HG02981 (cell line): ENCODE measurements at regions not wholly inside any gene's neighbourhood (a gene's known extent, or its start where the extent isn't known, plus 50 kb on each side); places are given as distances from the start of the nearest gene placed in this dataset.
"Not testable (repeated sequence)": the region's sequence is repeated elsewhere in the genome, so short reads cannot be mapped to it uniquely, and the experiment has no call there.

Source experiments
- ATAC-seq: cut with Tn5 transposase; IDR thresholded peaks from one replicate; pipeline ENCODE4 v1.9.1; 2021; ENCODE audit warnings: mild to moderate bottlenecking, moderate library complexity; ENCODE audit not compliant: unreplicated experiment

DNA sequence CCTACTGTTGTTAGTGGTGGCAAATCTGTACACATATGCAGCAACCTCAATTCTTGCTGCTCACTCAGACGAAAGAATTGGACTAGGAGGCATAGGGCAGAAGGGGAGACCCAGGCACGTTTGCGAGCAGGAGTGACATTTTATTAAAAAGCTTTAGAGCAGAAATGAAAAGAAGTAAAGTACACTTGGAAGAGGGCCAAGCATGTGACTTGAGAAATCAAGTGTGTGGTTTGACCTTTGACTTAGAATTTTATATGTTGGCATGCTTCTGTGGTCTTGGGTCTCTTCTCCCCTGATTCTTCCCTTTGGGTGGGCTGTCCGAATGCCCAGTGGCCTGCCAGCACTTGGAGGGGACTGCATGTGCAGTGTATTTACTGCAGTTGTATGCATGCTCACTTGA lies 205.5 kb upstream of the SEMA3D start:
- ATAC-seq, result no peak

GRCh38 chr7:85386460-85386859 lies 199.6 kb upstream of the SEMA3D start:
- ATAC-seq, result no peak

- no peak for ATAC-seq
Measured at GRCh38 chr7:85384392-85384791, 197.5 kb upstream of the SEMA3D start.

DNA sequence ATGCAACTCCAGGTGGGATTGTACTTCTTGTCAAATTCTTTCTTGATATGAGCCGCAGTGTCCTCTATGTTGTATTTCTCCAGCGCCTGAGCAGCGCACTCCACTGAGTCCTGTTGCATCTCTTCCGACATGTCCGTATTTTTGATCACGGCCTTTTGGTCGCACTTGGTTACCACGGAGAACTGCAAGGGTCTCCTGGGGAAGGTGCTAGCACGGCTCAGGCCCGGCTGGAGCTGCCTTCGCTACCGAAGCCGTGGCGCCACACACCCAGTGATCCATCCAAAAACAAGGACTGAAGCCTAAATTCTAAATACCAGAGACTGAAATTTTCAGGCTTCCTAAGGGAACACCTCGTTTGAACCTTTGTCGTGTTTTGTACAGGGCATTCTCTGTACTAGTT lies 194.4 kb upstream of the SEMA3D start:
- no peak for ATAC-seq

DNA sequence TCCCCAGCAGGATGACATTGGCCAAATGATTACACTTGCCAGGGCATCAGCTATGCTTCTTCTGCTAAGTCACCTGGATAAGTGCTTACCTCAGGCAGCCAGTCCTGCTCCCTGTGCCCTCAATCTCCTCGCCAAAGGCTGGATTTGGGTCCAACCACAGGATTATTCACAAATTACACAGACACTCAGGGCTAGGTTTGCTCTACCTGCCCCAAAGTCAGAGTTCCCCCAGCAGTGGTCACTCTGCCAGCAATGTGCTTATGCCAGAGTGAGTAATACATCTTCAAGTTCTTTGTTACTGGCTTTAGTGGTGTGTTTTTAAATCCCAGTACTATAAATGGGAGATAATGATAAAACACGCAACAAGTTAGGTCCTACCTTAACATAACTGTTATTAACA lies 189.7 kb upstream of the SEMA3D start:
- ATAC-seq, result no peak

DNA sequence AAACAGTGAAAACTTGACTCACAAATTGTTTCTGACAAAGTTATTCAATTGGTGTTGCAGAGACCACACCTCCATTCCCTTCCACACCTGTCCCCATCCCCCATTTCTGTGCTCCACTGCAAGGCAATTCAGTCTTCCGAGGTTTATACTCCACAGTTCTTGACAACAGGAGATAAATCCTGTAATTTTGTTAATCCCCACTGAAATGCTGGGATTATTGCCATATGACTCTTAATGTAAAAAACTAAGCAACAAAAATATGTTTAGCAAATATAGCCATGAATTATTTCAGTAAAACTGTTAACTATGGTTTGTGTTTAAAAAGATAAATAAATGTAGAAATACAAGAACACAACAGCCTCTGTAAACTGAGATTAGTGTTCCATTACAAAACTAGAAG lies 170.1 kb upstream of the SEMA3D start:
- no peak for ATAC-seq

DNA sequence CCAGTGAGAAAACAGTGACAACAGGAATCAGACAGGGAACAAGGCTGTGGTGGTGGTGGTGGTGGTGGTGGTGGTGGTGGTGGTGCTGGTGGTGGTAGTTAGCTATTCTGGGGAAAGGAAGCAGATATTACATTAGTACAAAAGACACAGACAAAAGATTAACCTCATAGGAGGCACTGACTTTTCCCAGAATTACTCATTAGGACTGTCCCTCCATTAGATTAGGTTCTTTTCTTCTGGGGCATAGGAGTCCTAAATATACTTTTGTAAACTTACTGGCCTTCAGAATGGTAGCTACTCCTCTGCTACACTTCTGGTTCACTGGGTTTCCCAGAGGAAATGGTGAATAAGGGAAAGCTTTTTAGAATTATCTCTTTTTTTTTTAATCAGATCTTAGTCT lies 156.6 kb upstream of the SEMA3D start:
- ATAC-seq, result peak; percentile 58

DNA sequence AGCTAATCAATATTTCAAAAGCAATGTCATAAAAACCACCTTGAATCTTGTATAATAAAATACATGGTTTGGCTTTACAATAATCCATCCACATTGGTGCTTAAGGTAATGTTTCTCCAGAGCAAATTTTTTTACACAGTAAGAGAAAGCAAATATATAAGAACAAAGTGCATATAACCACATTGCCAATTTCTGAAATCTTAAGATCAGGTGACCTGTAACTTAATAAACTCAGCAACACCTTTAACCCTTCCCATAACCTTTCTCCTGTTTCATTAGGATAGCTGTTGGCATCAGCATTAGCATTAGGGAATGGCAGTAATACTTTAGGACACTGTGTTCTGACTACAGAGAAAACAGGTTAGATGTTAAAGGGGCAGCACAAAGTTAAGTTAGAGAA lies 155.9 kb upstream of the SEMA3D start:
- no peak for ATAC-seq

DNA sequence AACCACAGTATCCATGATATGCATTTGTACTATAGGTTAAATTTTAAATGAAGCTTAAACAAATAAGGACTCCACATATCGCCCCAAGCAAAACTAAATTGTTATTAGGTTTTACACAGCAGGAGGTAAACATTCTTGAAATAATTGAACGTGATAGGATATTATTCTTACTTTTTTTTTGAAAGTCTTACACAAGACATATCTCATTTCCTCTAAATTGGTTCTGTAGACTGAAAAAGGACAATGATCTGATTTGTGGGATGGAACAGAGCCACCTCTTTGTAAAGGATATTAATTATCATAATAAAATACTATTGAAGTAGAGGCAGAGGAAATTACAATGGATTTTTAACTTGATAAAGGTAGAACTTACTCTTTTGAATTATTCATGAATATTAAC lies 155.1 kb upstream of the SEMA3D start:
- no peak for ATAC-seq

DNA sequence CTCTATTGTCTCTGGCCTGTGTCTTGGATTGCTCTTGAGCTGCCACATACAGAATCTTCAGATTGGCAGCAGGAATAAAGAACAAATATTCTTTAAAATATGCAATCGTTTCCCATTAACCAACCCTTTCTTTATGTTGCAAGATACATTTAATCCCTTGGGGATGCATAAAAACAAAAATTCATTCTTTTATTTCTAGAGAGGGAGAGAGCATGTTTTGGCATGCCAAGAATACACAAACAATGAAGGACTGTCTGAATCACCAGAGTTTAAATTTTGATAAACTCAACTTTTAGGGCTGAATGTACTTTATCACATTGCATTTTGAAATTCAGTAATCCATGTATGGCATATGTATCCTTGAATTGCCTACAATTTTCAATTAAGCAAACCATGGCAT lies 154.3 kb upstream of the SEMA3D start:
- no peak for ATAC-seq

- no peak for ATAC-seq
Measured at GRCh38 chr7:85336086-85336485, 149.2 kb upstream of the SEMA3D start.

DNA sequence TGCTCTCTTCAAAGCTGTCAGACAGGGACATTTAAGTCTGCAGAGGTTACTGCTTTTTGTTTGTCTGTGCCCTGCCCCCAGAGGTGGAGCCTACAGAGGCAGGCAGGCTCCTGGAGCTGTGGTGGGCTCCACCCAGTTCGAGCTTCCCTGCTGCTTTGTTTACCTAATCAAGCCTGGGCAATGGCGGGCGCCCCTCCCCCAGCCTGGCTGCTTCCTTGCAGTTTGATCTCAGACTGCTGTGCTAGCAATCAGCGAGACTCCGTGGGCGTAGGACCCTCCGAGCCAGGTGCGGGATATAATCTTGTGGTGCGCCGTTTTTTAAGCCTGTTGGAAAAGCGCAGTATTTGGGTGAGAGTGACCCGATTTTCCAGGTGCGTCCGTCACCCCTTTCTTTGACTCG lies 148.3 kb upstream of the SEMA3D start:
- ATAC-seq, result not testable (repeated sequence)

GRCh38 chr7:85328456-85328998 lies 141.7 kb upstream of the SEMA3D start:
- ATAC-seq, result no peak

- ATAC-seq, result no peak
Measured at GRCh38 chr7:85324145-85324799, 137.4 kb upstream of the SEMA3D start.

DNA sequence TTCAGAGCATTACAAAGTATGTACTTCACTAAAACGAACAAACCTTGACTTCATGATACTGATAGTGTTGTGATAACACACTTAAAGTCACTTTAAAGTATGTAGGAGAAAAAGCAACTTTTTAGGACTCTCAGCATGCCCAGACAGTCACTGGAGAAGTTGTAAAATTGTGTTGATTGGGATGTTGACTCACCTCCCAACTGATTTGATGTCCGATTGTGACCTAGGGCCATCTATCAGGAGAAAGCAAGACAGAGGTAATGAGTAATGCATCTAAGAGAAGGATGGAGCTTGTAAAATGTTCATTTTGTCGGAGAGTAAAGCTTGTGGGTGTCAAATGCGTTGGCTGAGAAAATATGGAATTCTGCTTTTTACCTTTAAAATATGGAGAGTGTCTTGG lies 135.4 kb upstream of the SEMA3D start:
- no peak for ATAC-seq

- no peak for ATAC-seq
Measured at GRCh38 chr7:85320699-85321476, 134.0 kb upstream of the SEMA3D start.

- no peak for ATAC-seq
Measured at GRCh38 chr7:85316489-85316888, 129.6 kb upstream of the SEMA3D start.

GRCh38 chr7:85310301-85310700 lies 123.4 kb upstream of the SEMA3D start:
- ATAC-seq, result no peak

GRCh38 chr7:85306115-85306514 lies 119.3 kb upstream of the SEMA3D start:
- ATAC-seq, result no peak

DNA sequence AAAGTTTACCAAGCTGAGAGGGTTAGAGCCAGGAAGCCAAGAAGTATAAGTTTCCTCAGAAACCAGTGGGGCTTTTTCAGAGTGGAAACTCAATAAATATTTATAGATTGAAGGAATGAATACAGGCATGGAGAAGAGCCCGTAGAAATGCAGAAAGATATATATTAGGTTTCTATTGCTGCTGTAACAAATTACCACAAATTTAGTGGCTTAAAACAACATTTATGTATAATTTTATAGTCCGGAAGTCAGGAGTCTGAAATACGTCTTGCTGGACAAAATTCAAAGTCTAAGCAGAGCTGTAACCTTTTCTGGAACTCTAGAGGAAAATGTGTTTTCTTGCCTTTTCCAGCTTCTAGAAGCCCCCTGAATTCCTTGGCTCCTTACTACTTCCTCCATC lies 107.3 kb upstream of the SEMA3D start:
- ATAC-seq, result no peak

GRCh38 chr7:85292908-85293576 lies 106.2 kb upstream of the SEMA3D start:
- ATAC-seq, result peak; percentile 65

DNA sequence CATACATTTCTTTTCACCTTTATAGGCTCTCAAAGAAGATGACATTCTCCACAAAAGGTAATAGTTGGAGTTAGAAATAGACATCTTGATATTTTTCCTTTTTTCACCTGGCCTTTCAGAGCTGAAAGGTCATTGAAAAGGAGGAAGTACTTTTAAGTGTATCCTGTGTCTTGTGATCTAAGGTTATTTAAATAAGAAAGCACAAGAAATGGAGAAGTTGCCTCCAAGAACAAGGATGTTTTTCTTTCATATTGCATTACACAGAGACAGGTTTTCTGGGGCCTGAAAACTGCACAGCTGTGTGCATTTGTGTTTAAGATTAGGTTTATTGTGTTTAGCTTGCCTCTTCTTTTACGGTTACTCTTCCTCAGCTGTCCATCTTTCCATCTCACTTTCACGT lies 103.4 kb upstream of the SEMA3D start:
- no peak for ATAC-seq
